Thyroid gland (tissue), 4 donors: ENCODE measurements at regions not wholly inside any gene's neighbourhood (a gene's known extent, or its start where the extent isn't known, plus 50 kb on each side); places are given as distances from the start of the nearest gene placed in this dataset.

Experiments
- CTCF ChIP-seq, 6 experiments: fragments of 200-600 bp in 3 of 6; fragments of 450-650 bp in 3 of 6; sonication (generic) in 3 of 6; IDR thresholded peaks; one replicate each; pipeline ENCODE4 v1.5.1; 2016 to 2019; ENCODE audit warnings: antibody characterized with exemption in 6 of 6, mild to moderate bottlenecking in 2 of 6, inconsistent platforms in 1 of 6, moderate library complexity in 1 of 6
- POLR2A ChIP-seq, 2 donors: fragments of 450-650 bp; IDR thresholded peaks; one replicate each; pipeline ENCODE4 v1.6.1; 2017; ENCODE audit warnings: antibody characterized with exemption in 2 of 2, mild to moderate bottlenecking in 2 of 2, moderate library complexity in 1 of 2

- no peak for TF ChIP-seq CTCF (IDR thresholded peaks at IDR 0.05)
- TF ChIP-seq POLR2A (IDR thresholded peaks at IDR 0.05): no peak
Observed at GRCh38 chr9:38192731-38193265, 123.8 kb upstream of the SHB start.
